ENCODE measurements at regions not wholly inside any gene's neighbourhood (a gene's known extent, or its start where the extent isn't known, plus 50 kb on each side); places are given as distances from the start of the nearest gene placed in this dataset.

DNA sequence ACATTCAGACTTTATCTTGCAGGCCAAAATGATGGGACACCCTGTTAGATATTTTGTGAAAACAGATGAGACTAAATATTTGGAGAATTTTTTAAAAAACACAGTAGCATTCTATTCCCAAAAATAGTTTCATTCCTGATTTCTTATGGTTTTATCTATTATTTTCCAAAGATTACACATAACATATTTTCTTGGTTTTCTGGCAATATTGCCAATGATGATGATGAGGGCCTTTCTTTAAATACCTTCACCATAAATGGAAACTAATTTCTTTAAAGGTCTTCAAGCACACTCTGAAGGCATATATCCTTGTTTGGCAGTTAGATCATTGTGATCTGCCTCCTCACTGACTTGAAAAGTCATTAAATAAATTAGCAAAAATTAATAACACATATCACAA is 522.3 kb upstream of the LUZP2 start:
- DNase-seq, result no peak

DNA sequence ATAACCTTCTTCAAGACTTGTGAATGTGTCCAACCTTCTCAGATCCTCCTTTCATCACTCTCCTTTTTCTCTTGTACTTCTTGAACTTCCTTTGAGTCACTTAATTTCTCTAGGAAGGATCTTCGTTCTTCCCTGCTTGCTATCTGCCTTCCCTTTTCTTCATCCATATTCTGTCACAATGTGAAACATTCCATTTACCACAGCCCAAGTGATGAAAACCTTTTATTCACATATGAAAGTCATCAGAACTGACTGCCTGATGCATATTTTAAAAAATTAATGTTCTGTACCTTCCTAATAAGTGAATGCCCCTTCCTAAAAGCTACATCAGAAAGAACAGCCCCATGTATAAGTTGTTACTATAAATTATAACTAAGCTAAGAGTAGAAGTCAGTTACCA is 520.4 kb upstream of the LUZP2 start:
- no peak for DNase-seq

DNA sequence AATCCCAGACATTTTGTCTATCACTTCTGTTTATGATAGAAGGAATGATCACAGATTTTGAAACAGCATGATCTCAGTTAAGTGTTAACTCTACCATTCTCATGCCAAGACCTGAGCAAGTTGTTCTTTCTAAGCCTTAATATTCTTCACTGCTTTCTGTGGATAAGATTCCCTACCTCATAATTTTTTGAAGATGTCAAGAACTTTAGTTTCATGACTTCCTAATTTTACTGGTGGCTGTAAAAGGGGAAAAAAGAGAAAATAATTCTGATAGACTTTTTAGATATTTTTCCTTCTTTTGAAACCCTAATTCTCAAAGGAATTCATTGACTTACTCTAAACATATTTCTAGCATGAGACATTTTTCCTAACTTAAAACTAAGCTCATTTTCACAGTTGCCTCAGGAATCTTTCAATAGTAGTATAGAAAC is 520.0 kb upstream of the LUZP2 start:
- DNase-seq, result no peak

DNA sequence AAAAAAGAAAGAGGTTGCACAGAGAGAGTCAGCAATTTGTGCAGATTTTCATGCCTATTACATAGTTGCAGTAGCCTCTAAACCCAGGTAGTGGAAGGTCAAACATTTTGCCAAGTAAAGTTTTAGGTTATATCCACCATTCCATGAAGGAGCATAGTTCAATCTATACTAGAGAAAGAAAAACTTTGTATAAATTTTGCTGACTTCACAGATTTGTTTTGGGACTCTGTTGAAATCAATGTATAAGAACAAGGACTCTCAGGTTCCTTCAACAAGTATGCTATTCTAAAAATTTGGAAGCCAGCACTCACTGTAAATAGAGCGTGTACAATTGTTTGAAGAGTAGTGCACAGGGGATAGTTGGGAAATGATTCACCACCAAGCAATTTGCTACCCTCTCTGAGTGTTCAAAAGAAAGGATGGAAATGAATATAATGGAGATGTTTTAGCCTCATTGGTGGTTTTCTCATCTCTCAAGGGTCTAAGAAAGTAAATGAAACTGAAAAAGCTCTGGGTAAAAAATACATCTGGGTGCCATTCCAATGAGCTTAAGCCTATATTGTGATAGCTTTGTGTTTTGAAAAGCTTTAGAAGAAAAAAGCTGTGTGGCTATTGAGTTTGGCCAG is 508.4 kb upstream of the LUZP2 start:
- no peak for DNase-seq

DNA sequence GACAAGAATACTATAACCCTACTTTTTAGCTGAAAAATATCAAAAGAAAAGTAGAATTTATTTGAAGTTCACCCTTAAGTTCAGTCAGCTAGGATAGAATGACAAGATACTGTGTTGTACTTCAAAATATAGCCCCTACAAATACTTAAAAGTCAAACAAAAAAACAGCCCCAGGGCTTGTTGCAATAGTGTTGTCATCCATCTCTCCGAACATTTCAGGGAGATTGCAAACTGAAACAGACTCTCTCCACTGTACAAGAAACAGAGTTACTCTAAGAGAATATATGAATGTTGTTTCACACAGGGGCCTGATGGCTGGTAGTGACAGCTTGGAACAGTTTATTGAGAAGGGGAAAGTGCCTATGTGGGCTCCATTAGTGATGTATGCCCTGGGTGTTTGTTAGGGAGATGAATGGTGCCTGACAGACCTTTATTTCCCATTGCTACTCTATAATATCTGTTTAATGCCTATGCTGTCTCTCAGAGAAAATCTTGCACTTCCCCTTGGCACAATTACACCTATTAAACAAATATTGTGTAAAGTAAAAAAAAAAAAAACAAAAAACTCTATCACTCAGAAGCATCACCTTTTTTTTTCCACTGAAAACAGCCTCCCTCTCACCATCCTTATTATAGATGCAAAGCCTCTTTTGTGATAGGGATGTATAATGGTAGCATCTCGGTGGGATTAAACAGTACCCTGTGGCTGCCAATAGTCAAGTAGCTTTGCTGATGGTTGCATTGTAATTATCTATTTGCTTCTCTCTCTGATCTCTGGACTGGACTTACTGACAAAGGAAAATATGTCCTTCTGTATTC is 506.3 kb upstream of the LUZP2 start:
- DNase-seq, result no peak

DNA sequence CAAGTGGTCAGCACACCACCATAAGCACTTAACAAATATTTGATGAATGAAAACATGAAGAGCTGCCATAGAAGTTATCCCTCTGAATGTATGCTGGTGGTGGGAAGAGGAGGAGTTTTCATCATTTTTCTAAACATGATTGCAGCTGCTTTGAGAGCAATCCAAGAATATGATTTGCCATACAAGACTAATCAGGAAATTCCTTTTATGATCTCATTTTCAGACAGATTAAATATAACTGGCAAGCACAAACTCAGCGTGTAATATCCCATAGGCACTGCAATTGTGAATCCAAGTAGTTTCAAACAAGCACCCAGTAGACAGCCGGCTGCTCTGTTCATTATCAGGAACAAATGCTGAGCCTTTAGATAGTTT is 505.7 kb upstream of the LUZP2 start:
- DNase-seq, result no peak

DNA sequence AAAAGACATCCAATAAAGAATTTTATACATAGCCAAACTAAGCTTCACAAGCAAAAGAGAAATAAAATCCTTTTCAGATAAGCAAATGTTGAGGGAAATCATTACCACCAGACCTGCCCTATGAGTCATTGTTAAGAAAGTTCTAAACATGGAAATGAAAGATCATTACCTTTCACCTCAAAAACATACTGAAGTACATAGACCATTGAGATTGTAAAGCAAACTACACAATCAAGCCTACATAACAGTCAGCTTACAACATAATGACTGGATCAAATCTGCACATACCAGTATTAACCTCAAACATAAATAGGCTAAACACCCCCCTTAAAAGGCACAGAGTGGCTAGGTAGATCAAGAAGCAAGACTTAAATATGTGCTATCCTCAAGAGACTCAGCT is 501.0 kb upstream of the LUZP2 start:
- DNase-seq, result no peak

DNA sequence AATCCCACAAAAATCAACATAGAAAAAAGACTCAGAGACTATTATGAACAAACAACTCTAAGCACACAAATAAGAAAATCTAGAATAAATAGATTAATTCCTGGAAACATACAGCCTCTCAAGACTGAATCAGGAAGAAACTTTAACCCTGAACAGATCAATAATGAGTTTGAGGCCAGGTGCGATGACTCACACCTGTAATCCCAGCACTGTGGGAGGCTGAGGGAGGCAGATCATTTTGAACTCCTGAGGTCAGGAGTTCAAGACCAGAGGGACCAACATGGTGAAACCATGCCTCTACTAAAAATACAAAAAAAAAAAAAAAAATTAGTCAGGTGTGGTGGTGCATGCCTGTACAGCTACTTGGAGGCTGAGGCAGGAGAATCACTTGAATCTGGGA is 499.5 kb upstream of the LUZP2 start:
- DNase-seq, result no peak

DNA sequence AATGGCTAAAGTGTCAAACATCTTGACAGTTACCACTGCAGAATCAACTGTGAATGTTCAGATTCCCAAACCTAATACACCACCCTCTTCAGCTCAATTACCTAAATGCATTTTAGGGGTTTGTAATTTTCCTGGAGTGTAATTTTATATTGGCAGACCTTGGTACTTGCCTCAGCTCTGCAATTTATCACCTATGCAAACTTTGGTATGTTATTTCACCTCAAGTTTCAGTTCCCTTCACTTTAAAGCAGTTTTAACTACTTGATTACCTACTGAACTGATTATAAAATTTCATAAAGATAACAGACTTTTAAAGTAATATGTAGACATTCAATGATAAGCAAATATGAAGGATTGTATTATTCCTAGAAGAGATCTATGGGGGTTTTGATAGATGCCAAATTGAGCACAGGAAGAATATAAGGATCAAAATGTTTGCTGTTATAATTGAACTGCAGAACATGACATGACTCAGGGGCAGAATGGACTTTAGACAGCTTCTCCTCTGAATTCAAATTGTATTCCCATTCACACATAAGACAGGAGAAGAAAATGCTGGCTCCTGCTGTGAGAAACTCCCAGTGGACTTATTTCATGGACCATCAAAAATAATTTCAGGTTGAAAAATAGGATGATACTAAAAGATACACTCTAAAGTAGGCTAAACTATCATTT is 491.5 kb upstream of the LUZP2 start:
- no peak for DNase-seq

DNA sequence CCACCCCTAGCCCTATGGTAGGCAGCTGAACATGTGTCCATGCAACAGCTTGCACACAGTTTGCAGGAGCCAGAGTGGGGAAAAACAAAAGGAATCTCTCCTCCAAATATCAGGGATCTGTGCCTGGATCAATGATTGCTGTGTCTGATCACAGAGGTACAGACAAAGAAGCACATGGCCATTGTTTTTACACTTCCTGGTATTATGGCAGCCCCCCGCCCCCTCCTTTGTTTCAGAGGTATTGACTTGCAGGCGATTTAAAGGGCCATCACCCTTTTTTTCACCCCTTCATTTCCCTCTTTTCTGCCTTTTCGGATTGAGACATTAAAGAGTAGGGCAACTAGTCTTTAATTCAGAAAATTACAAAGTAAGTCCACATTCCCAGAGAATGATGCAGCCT is 453.0 kb upstream of the LUZP2 start:
- DNase-seq, result no peak

DNA sequence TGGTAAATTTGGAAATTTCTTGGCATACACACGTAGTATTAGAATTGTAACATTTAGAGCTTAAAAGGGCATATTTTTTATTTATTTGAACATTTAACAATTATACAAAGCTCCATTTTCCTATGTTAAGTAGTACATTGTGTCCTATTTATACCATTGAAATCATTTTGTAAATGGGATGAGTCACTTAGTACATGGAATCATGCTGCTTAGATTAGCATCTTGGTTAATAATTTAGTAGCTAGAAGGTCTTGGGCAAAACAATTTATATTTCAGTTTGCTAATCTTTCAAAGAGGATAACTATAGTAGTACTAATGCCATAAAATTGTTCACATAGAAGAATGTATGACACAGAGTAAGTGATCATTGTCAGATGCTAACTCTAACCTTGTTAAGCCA is 450.1 kb upstream of the LUZP2 start:
- DNase-seq, result no peak

DNA sequence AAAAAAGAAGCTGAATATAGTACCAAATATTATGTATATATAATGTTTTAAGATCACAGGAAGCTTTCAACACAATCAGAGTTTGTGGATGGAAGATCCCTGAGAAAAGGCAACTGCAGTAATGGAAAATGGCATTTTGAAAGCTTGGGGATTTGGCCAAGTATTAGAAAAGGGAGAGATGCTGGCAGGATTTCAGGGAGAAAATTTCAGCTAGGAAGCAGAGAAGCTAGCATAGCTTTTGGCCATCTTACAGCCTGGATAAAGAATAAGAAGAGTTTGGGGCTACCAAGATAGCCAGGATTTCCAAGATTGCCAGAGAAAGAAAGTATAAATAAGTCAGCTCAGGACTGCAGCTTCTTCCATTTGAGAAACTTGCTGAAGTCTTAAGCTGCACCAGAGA is 440.8 kb upstream of the LUZP2 start:
- no peak for DNase-seq

DNA sequence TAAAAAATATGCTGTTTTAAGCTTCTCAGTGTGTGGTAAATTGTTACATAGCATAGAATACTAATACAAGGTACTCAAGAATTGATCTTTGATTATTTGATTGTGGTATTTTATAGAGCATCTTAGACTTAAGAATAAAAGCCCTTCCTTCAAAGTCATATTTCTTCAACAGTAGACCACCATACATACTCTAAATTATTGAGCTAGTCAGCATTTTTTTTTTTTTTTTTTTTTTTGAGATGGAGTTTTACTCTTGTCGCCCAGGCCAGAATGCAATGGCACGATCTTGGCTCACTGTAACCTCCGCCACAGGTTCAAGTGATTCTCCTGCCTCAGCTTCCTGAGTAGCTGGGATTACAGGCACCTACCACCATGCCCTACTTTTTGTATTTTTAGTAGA is 436.7 kb upstream of the LUZP2 start:
- DNase-seq, result no peak

DNA sequence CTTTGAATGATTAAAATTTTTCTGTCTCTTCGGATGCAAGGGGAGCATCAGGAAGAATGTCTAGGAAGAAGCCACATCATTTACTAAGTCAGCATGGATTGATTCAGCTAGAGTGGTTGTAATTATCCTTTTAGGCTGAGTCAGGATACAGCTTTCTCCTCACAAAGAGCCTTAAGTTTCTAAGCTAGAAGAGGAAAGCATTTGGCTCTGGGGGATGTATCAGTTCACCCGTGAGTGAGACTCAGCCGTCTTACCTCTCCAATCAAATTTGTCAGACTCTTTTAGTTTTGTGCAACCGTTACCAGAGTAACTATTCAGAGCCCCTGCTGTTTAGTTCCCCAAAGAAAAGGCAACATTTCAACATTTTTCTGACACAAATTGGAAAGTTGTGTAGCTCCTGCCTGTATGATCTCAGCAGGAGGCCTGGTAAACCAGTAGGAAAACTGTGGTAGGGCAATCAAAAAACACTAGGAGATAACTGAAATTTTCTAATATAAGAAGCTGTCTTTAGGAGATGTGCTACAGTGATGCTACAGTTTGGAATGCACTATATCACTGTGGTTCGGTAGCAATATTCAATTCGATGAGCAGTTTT is 432.4 kb upstream of the LUZP2 start:
- DNase-seq, result no peak

DNA sequence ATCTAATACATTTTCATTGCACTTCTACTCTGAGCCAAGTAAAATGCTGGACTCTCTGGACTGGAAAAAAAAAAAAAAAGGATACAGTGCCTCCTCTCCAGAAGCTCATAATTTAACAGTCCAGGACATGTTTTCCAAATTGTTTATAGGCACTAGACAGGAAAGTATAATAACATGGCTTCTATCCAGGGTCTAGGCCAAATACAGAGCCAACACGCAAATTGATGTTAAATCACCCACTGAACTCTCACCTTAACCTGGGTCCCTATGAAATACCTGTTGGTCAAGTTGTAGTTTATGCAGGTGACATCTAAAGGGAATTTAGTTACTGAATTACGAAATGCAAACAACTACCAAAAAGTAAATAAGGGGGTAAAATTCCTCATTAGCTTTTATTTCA is 428.7 kb upstream of the LUZP2 start:
- DNase-seq, result no peak

DNA sequence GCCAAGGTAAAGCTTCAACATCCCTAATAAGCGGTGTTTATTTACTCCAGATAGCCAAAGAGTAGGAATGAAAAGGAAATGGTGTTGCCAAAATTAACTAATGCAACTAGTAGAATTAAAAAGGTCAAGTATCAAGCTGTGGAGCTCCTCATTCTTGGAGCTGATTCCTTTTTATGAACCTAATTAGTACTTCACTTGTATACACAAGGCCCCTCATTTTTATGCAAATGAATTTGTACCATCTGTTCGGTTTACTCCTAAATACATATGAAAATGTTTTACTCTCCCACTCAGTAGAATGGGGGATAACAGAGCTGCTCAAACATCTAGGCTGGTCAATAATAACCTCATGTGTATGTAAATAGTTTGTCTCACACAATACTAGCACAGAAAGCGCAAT is 426.4 kb upstream of the LUZP2 start:
- no peak for DNase-seq

DNA sequence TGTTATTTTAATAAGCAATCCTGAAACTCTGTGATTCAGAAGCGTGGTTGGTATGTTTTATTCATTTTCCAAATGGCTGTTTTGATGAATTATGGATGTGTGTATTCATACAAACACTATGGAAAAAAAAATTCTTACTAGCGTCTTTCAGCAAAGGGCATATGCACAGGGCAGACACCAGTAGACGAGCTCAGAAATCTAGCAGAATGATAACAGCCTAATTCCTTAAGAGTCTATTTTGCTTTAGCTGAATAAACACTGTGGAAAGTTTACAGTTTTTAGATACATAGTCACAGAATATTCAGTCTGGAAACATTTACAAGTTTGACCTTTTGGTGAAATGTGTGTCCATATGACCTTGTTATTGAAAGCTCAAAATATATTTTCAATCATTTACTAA is 418.8 kb upstream of the LUZP2 start:
- no peak for DNase-seq

DNA sequence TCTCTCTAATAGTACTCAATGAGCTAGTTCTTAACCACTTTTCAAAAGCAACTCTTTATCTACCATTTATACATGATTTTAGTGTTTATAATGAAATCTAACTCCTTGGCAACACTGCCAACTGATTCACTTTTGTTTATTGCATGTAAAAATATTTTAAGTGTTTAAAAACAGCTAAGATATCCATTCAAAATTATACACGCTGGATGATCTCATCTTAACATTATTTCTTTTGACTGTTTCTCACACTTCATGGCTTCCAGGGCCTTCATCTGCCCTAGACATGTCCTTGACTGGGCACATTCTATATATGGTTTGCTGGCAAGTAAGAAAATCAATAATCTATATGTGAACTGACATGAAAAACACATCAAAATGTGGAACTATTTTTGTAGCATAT is 414.6 kb upstream of the LUZP2 start:
- no peak for DNase-seq

DNA sequence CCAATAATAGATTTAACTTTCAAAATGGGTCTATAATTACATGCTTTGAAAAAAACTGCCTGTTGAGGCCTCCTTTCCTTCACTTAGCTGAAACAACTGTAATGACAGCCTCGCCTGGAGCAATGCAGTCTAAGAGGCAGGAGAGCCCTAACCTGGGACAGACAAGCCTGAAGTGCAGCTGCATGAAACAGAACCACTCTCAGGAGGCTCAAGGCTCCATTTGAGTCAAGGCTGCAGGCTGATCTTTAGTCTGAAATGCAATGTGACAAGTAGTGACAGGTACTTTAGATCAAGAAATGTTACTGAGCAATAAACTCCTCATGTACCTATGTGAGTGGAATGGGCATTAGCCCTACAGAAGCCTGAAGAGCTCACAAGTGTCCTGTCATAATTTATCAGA is 414.0 kb upstream of the LUZP2 start:
- no peak for DNase-seq

DNA sequence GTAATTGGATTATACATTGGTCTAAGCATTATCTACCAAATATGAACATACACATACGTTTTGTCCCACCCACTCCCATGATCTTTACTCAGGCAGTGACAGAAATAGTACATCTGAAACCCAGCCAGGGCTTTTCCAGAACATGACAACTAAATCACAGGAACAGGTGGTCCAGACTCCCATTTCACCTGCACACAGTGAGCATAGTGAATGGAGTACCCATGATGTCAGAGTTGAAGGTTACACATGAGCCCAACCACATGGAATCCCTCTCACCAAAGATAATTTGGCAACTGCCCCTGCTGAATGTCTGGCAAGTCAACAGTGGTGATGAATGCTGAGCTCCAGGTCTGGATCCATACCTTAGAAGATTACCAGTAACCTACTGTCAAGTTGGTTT is 411.9 kb upstream of the LUZP2 start:
- DNase-seq, result no peak

DNA sequence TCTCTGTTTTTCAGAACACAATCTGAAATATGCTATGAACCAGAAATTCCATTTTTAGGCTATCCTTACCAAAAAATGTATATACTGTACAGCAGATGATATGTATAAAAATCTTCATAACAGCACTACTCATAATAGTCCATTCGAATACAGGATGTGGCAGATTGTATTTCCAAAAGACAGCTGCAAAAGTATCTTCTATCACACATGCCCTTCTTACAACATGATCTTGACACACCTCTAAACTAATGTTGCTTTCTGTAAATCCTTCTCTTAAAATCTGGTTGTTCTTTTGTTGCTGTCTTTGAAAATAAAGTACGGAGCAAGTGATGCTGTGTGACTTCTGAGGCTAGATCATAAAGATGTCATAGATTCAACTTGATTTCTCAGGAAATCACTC is 409.9 kb upstream of the LUZP2 start:
- DNase-seq, result no peak

DNA sequence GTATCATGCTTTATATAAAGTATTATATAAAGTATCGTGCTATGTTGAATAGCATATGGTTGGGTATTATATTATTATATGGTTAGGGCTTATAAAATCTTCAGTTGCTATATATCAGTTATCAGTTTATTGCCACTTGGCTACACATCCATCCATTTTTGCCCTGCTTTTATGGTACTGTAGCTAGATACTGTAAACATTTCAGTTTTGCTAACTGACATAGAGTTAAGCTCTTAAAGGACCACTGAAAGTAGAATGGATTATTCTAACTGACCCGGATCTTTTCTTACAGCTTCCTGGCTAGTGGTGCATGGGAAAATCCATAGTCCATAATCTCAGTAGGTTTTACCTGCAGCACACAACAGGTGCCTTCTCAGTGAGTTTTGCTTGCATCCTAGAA is 405.3 kb upstream of the LUZP2 start:
- no peak for DNase-seq

DNA sequence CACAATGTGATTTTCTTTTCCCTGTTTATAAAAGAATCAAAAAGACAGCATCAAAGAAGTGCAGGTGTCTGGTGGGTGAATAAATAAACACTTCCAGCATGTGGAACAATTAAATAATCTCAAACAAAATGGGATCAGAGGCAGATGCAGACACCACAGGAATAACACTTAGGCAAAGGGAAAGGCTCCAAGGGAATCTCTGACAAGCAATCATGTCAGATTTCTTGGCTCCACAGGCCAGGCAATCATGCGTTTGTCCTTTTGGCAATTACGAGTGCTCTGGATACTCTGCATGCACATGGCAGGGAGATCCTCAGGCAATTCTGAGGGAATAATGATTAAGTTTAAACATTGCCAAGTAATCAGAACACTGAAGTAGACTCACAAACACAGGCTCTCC is 403.5 kb upstream of the LUZP2 start:
- no peak for DNase-seq

DNA sequence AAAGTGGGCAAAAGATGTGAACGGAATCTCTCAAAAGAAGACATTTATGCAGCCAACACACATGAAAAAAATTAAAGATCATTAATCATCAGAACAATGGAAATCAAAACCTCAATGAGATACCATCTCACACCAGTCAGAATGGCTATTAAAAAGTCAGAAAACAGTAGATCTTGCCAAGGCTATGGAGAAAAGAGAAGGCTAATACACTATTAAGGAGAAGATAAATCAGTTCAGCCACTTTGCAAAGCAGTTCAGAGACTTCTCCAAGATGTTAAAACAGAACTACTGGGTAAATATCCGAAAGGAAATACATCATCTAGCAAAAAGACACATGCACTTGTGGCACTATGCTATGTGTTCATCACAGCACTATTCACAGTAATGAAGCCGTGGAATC is 388.2 kb upstream of the LUZP2 start:
- DNase-seq, result no peak

Data from CD4-positive, alpha-beta T cell treated with Interleukin-4 for 1 hour (primary cell).